ENCODE measurements at regions not wholly inside any gene's neighbourhood (a gene's known extent, or its start where the extent isn't known, plus 50 kb on each side); places are given as distances from the start of the nearest gene placed in this dataset.

DNA sequence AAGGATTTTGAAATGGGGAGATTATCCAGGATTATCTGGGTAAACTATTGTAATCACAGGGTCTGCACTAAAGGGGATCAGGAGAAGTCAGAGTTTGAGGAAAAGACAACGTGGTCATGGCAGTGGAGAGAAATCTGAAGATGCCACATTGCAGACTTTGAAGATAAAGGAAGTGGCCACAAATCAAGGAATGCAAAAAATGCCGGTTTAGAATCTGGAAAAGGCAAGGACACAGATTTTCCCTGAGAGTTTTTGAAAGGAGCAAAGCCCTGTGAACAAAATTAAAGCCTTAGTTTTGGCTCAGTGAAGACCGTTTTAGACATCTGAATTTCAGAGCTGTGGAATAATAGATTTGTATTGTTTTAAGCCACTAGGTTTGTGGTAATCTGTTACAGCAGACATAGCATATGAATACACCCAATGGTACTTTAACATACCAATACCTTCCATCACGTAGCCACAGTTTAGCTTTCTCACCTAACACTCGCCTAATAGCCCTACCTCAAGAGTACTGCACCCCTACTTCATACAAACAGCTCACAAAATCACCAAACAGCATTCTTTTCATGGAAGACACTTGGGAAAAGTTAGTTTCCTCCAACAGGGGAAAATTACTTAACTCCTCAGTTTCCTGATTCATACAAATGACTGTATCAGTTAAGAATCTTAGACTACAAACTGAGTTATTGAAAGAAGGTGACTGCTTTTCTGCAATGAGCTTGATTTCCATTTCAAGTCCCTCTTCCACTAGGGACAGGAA, 446.5 kb downstream of the INHBA start:
- TF ChIP-seq, protein P1, sequence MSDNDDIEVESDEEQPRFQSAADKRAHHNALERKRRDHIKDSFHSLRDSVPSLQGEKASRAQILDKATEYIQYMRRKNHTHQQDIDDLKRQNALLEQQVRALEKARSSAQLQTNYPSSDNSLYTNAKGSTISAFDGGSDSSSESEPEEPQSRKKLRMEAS (IDR thresholded peaks at IDR 0.05; ENCODE audit: low read depth, low read length) = no peak
- TF ChIP-seq POLR2A (IDR thresholded peaks at IDR 0.05; ENCODE audit: extremely low read depth, insufficient read length) = no peak
- TF ChIP-seq MYC (IDR thresholded peaks at IDR 0.05; ENCODE audit: low read depth, low read length) = no peak
- TF ChIP-seq, protein P2, sequence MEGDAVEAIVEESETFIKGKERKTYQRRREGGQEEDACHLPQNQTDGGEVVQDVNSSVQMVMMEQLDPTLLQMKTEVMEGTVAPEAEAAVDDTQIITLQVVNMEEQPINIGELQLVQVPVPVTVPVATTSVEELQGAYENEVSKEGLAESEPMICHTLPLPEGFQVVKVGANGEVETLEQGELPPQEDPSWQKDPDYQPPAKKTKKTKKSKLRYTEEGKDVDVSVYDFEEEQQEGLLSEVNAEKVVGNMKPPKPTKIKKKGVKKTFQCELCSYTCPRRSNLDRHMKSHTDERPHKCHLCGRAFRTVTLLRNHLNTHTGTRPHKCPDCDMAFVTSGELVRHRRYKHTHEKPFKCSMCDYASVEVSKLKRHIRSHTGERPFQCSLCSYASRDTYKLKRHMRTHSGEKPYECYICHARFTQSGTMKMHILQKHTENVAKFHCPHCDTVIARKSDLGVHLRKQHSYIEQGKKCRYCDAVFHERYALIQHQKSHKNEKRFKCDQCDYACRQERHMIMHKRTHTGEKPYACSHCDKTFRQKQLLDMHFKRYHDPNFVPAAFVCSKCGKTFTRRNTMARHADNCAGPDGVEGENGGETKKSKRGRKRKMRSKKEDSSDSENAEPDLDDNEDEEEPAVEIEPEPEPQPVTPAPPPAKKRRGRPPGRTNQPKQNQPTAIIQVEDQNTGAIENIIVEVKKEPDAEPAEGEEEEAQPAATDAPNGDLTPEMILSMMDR (IDR thresholded peaks at IDR 0.05; ENCODE audit: low read depth, low read length) = no peak
- DNase-seq (ENCODE audit: low read depth) = no peak
- no peak overlapping the region for H3K4me3 ChIP-seq (ENCODE audit: low read depth, low read length)

DNA sequence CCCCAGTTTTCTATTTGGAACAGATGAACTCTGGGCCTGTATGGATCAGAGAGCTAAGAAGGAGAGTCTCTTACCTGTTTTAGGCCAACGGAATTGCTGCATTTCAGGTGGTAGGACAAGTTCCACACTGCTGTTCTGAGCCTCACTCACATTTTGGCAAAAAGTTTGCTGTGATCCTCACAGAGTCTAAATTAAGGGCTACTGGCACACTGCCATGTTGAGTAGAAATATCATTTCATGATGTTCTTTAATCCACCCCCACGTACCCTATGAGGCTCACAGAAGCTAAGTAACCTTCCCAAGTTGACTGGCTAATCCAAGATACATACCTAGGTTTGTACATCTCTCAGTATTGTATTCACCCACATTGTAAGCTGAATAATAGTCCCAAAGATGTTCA, 447.2 kb downstream of the INHBA start:
- TF ChIP-seq, protein P2 (IDR thresholded peaks at IDR 0.05; ENCODE audit: low read depth, low read length) = no peak
- no peak for TF ChIP-seq POLR2A (IDR thresholded peaks at IDR 0.05; ENCODE audit: extremely low read depth, insufficient read length)
- TF ChIP-seq MYC (IDR thresholded peaks at IDR 0.05; ENCODE audit: low read depth, low read length) = no peak
- DNase-seq (ENCODE audit: low read depth) = no peak
- H3K4me3 ChIP-seq (ENCODE audit: low read depth, low read length) = no peak overlapping the region

DNA sequence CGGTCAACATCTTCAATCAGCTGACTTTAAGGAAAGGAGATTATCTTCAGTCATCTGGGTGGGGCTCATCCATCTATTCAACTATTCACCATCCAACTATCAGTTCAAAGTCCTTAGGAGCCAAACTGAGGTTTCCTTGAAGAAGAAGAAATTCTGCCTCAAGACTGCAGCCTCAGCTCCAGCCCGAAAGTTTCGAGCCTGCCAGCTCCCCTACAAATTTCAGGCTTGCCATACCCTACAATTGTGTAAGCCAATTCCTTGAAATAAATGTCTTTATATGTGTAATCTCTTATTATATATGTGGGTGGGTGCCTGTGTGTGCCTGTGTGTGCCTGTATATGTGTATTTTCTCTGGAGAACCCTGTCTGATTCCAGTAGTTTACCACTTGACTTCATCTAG, 447.8 kb downstream of the INHBA start:
- DNase-seq (ENCODE audit: low read depth) = no peak
- H3K4me3 ChIP-seq (ENCODE audit: low read depth, low read length) = no peak overlapping the region
- no peak for TF ChIP-seq POLR2A (IDR thresholded peaks at IDR 0.05; ENCODE audit: extremely low read depth, insufficient read length)
- TF ChIP-seq, protein P1 (IDR thresholded peaks at IDR 0.05; ENCODE audit: low read depth, low read length) = no peak
- TF ChIP-seq, protein P2 (IDR thresholded peaks at IDR 0.05; ENCODE audit: low read depth, low read length) = no peak
- no peak for TF ChIP-seq MYC (IDR thresholded peaks at IDR 0.05; ENCODE audit: low read depth, low read length)

DNA sequence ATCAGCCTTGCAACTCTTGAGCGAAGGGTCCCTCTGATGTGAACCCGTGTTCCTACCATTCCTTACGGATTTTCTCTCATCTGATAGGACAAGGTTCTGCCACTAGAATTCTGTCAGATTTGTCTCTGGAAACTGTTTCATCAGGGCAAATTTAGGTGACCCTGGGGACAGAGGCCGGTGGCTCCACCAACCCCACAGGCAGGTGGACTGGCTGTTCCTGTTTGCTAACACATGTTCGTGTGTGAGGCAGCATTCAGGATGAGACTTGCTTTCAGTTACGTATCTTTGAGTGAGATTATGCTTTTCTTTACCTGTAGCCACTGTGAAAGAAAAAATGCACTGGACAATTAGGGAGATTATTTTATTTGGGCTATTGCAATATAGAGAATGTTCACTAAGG, 449.9 kb downstream of the INHBA start:
- no peak overlapping the region for H3K4me3 ChIP-seq (ENCODE audit: low read depth, low read length)
- no peak for DNase-seq (ENCODE audit: low read depth)
- TF ChIP-seq, protein P1 (IDR thresholded peaks at IDR 0.05; ENCODE audit: low read depth, low read length) = no peak
- TF ChIP-seq MYC (IDR thresholded peaks at IDR 0.05; ENCODE audit: low read depth, low read length) (no peak), POLR2A (IDR thresholded peaks at IDR 0.05; ENCODE audit: extremely low read depth, insufficient read length) (no peak)
- TF ChIP-seq, protein P2 (IDR thresholded peaks at IDR 0.05; ENCODE audit: low read depth, low read length) = no peak

DNA sequence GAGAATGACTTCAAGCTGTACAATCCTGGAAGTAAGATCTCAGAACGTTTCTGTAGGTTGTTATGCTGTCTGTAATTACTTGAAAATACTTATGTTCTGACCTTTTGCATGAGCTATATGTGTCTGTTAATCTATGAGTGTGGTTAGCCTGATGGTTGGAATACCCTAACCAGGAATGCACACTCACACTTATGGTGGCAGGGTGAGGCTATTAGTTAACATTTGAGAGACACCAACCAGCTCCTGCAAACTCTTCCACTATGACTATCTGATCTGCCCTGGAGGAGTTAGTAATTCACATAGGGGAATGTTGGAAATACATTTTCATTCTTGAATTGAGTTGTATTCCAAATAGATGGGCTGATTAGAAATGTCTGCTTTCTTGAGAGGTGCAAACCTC, 450.3 kb downstream of the INHBA start:
- TF ChIP-seq, protein P2 (IDR thresholded peaks at IDR 0.05; ENCODE audit: low read depth, low read length) = no peak
- no peak for TF ChIP-seq MYC (IDR thresholded peaks at IDR 0.05; ENCODE audit: low read depth, low read length)
- TF ChIP-seq, protein P1 (IDR thresholded peaks at IDR 0.05; ENCODE audit: low read depth, low read length) = no peak
- TF ChIP-seq POLR2A (IDR thresholded peaks at IDR 0.05; ENCODE audit: extremely low read depth, insufficient read length) = no peak
- no peak for DNase-seq (ENCODE audit: low read depth)

More for the DNA sequence above, 450.3 kb downstream of the INHBA start:
- H3K4me3 ChIP-seq (ENCODE audit: low read depth, low read length) = no peak overlapping the region
